ENCODE measurements at regions not wholly inside any gene's neighbourhood (a gene's known extent, or its start where the extent isn't known, plus 50 kb on each side); places are given as distances from the start of the nearest gene placed in this dataset.

DNA sequence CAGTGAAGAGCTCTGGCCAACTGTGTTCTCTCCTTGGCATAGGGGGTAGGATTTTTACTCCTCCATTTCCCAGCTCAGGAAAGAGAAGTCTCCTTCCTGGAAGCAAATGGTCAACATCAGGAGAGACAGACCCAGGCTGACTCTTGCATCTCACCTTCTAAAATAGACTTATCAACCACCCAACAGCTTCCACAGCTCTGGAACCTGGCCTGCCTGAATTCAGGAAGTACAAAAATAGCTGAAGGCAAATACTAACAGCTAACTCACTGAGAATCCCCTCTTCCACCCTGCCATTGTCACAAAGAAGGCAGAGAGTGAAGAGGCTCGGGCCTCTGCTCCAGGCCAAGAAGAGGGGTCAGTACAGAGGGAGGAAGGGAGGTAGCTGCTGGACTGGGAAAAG lies 213.6 kb downstream of the NXPE2 start:
- TF ChIP-seq, protein P1, sequence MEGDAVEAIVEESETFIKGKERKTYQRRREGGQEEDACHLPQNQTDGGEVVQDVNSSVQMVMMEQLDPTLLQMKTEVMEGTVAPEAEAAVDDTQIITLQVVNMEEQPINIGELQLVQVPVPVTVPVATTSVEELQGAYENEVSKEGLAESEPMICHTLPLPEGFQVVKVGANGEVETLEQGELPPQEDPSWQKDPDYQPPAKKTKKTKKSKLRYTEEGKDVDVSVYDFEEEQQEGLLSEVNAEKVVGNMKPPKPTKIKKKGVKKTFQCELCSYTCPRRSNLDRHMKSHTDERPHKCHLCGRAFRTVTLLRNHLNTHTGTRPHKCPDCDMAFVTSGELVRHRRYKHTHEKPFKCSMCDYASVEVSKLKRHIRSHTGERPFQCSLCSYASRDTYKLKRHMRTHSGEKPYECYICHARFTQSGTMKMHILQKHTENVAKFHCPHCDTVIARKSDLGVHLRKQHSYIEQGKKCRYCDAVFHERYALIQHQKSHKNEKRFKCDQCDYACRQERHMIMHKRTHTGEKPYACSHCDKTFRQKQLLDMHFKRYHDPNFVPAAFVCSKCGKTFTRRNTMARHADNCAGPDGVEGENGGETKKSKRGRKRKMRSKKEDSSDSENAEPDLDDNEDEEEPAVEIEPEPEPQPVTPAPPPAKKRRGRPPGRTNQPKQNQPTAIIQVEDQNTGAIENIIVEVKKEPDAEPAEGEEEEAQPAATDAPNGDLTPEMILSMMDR (IDR thresholded peaks at IDR 0.05; ENCODE audit: insufficient read depth, low read depth, low read length), result no peak
- TF ChIP-seq EZH2 (IDR thresholded peaks at IDR 0.05; ENCODE audit: insufficient read depth, low read length), result no peak

All from astrocyte (in vitro differentiated cells and primary cell).